Jurkat, Clone E6-1 (cell line): ENCODE measurements at regions not wholly inside any gene's neighbourhood (a gene's known extent, or its start where the extent isn't known, plus 50 kb on each side); places are given as distances from the start of the nearest gene placed in this dataset.
"Not testable (repeated sequence)": the region's sequence is repeated elsewhere in the genome, so short reads cannot be mapped to it uniquely, and the experiment has no call there.

Experiments used
- DNase-seq: peaks from one replicate; pipeline ENCODE4 v3.0.0-alpha.2; 2011; ENCODE audit warnings: low read depth, low spot score
- H3K4me3 ChIP-seq: 2 replicates; pipeline ENCODE4 v1.5.1; 2011; ENCODE audit warnings: mild to moderate bottlenecking, low read length, control low read depth, moderate library complexity

- DNase-seq, H3K4me3 ChIP-seq: not testable (repeated sequence)
Observed at GRCh38 chr7:101679653-101680173, 50.6 kb upstream of the MYL10 start.

DNA sequence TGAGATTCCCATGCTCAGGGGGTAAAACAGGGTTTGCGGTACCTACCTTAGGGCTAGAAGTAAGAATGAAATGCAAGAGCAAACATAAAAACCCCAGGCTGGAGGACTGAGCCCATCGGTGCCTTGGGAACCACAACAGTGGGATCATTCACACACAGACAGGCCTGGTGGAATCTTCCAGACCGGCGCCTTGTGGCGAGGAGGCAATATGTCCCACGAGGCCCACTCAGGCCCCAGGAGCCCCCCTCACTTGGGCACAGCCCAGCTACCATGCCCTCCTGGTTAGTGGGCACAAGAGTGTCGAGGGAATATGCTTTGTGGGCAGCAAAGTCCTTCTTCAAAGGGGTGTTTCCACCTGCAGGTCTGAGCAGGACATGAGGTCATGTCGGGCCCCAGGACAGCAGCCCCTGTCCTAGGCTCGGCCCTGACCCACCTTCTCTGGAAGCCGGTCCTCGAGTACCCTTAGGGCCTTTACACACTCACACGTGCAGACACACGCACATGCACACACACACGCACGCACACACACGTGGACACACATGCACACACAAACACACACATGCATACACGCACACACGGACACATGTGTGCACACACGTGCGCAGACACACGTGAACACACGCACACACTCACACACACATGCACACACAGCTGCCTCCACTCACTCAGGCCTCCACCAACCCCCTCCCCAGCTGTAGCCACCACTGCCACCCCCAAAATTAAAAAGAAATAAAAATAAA, 51.5 kb upstream of the MYL10 start:
- H3K4me3 ChIP-seq, result no peak overlapping the region
- no peak for DNase-seq

GRCh38 chr7:101681170-101682007, 52.3 kb upstream of the MYL10 start:
- DNase-seq, result no peak
- H3K4me3 ChIP-seq, result no peak overlapping the region

DNA sequence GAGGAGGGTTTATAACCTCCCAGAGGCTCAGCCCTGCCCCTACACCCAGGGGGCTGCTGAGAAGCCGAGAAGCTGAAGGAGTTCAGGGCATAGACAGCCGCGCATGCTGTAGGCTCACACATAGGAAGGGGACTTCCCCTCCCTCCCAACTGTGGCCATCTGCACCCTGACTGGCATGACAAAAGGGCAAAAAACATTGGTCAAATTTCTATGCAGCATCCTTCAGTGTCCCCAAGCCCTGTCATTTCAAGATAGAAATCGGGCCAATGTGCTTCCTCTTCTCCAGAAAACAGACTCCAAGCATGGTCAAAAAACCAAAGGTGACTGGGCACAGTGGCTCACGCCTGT, 55.9 kb upstream of the MYL10 start:
- H3K4me3 ChIP-seq, result no peak overlapping the region
- no peak for DNase-seq

DNA sequence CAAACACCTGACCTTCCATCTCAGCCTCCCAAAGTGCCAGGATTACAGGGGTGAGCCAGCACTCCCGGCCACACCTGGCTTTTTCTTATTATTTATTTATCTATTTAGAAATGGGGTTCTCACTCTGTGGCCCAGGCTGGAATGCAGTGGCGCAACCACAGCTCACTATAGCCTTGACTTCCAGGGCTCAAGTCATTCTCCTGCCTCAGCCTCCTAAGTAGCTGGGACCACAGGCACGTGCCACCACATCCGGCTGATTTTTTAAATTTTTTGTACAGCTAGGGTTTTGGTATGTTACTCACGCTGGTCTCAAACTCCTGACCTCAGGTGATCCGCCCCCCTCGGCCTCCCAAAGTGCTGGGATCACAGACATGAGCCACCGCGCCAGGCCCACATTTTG, 56.9 kb upstream of the MYL10 start:
- peak; percentile 44 for DNase-seq
- H3K4me3 ChIP-seq, result no peak overlapping the region

- no peak overlapping the region for H3K4me3 ChIP-seq
- DNase-seq, result no peak
Observed at GRCh38 chr7:101687081-101687480, 58.0 kb upstream of the MYL10 start.

DNA sequence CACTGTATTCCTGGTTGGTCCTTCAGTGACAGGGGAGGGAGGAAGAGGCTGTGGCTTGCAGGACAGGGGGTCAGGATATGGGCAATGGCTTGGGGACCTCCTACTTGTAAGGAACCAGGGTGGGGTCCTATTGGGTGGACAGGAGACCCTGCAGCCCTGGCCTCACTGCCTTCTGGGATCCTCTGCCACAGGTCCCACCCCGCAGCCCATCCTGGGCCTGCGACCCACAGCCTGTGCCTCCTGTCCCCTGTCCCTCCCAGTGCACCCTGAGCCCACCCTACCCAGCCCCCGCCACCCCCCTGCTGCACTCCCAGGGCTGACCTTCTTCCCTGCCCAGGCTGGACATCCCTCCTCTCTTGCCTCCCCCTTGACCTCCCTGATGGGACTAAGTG, 58.7 kb upstream of the MYL10 start:
- no peak for DNase-seq
- H3K4me3 ChIP-seq, result no peak overlapping the region; the same call in 1 of the 2 replicates

- peak overlapping the region; percentile 27; the same call in 1 of the 2 replicates for H3K4me3 ChIP-seq
- DNase-seq, result peak; percentile 36
Observed at GRCh38 chr7:101688183-101688831, 59.2 kb upstream of the MYL10 start.

DNA sequence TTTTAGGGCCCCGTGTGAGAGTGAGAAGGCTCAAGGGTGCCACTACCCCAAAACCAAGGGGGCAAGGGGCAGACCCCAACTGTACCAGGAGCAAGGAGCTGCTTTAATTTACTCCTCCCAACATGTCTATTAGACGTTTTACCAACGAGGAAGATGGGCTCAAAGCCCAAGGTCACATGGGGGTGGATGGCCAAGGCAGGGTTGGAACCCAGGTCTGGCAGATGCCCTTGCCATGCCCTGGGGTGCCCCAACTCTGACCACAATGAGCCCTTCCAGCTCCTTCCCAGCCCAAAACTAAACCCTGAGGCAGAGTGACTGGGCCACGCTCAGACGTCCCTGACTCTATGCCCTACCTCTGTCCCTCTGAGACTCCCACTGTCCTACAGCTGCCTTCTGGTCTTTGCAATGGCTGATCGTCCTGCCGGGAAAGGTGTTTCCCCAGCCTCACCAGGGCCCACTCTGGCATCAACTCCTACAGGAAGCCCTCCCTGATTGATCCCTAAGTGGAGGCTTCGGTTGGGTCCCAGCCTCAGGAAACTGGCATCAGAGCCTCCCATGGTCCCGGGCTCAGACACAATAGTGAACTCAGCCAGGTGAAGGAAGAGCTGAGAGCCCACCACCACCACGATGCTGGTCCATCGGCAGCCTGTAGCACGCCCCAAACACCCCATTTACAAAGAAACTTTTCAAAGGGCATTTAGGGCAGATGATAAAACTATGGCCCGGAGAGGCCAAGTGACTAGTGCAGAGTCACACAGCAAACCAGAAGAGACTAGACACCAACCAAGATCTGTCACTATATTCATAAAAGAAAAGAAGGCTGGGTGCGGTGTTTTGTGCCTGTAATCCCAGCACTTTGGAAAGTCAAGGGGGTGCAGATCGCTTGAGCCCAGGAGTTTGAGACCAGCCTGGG, 60.2 kb upstream of the MYL10 start:
- no peak overlapping the region for H3K4me3 ChIP-seq
- no peak for DNase-seq

GRCh38 chr7:101690061-101690460, 61.0 kb upstream of the MYL10 start:
- no peak for DNase-seq

DNA sequence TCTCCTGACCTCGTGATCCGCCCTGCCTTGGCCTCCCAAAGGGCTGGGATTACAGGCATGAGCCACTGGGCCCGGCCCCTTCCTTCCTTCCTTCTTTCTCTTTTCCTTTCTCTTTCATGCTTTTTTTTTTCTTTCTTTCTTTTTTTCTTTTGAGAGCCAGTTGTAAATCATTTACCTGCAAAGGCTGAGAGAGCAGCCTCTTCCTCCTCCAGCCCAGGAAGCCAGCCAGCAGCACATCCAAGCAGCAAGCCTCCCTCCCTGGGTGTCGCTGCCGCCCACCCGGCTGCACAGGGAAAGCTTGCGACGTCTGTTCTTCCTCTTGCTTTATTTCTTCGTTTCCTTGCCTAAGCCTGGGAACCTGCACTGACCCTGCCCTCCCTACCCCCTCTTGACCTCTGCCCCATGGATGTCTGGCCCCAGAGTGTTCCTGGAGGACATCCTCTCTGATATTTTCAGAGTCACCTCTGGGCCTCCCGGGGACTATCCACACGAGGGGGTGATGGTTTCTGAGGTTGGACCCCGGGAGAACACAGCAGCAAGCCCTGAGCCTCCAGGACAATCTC, 62.8 kb upstream of the MYL10 start:
- no peak overlapping the region for H3K4me3 ChIP-seq
- no peak for DNase-seq

More at GRCh38 chr7:101690061-101690460, 61.0 kb upstream of the MYL10 start:
- no peak overlapping the region for H3K4me3 ChIP-seq

DNA sequence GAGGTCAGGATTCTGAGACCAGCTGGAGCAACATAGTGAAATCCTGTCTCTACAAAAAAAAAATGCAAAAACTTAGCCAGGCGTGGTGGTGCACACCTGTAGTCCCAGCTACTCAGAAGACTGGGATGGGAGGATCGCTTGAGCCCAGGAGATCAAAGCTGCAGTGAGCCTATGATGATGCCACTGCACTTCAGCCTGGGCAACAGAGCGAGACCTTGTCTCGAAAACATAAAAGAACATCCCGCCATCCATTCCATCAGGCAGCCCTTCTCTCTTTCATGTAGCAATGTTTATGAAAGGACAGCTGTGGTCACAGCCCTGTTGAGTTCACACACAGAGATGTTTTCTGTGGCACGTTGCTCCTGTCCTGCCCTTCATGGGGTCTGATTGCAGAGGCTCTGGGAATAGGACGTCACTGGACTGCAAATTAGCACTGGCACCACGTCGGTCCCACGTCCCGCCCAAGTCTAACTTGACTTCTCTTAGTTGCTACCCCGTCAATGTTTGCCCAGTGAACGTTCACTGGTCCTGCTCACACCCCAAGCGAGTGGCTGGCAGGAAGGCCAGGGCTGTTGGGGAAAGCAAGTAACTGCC, 64.5 kb upstream of the MYL10 start:
- H3K4me3 ChIP-seq, result no peak overlapping the region
- DNase-seq, result no peak

- H3K4me3 ChIP-seq, result no peak overlapping the region
Observed at GRCh38 chr7:101698964-101699363, 69.9 kb upstream of the MYL10 start.

DNA sequence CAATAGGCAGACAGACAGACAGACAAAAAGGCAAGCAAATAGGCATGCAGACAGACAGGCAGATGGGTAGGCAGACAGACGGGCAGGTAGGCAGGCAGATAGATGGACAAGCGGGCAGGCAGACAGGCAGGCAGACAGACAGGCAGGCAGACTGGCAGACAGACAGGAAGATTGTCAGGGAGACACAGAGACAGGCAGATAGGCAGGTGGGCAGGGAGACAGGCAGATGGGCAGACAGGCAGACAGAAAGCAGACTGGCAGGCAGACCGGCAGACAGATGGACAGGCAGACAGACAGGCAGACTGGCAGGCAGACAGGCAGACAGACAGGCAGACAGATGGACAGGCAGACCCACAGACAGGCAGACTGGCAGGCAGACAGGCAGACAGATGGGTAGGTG, 70.3 kb upstream of the MYL10 start:
- H3K4me3 ChIP-seq, result no peak overlapping the region
- DNase-seq, result no peak

More at GRCh38 chr7:101698964-101699363, 69.9 kb upstream of the MYL10 start:
- DNase-seq, result no peak

- DNase-seq, result no peak
- no peak overlapping the region for H3K4me3 ChIP-seq
Observed at GRCh38 chr7:101699881-101700823, 71.1 kb upstream of the MYL10 start.

DNA sequence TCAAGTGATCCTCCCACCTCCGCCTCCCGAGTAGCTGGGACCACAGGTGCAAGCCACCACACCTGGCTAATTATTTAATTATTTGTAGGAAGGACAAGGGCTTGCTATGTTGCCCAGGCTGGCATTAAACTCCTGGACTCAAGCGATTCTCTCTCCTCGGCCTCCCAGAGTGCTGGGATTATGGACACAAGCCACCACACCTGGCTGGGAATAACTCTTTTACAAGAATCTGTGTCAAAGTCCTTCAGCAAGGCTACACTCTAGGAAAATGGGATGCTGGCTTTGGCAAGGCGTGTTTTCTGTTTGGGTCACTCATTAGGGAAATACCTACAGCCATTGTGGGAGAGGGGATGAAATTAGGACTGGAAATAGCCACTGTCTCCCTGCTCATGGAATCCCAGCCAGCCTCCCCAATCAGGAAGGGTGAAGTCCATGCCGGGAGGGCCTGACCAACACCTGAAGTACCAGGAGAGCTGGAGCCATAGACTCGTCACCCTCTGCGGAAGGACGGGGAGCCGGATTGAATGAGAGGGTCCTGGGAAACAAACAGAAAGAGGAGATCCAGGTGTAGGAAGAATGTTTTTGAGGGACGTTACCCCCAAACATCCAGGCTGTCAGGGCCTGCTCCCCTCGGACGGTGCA, 72.2 kb upstream of the MYL10 start:
- no peak for DNase-seq
- H3K4me3 ChIP-seq, result no peak overlapping the region
